HG02610 (cell line): ENCODE measurements at regions not wholly inside any gene's neighbourhood (a gene's known extent, or its start where the extent isn't known, plus 50 kb on each side); places are given as distances from the start of the nearest gene placed in this dataset.
A peak's percentile ranks its signal among the peaks of the same experiment; 100 is the strongest.

Source experiments
- ATAC-seq: cut with Tn5 transposase; IDR thresholded peaks from one replicate; pipeline ENCODE4 v1.9.1; 2021; ENCODE audit warnings: mild to moderate bottlenecking, moderate library complexity; ENCODE audit not compliant: unreplicated experiment

GRCh38 chr15:95910643-95911212 lies 419.8 kb upstream of the NR2F2 start:
- ATAC-seq, result no peak

GRCh38 chr15:95911570-95912279 lies 418.8 kb upstream of the NR2F2 start:
- ATAC-seq, result no peak

GRCh38 chr15:95912280-95912625 lies 418.2 kb upstream of the NR2F2 start:
- no peak for ATAC-seq

- ATAC-seq, result no peak
Observed at GRCh38 chr15:95912728-95913127, 417.8 kb upstream of the NR2F2 start.

GRCh38 chr15:95916568-95916967 lies 413.9 kb upstream of the NR2F2 start:
- no peak for ATAC-seq

- ATAC-seq, result no peak
Observed at GRCh38 chr15:95918525-95918924, 412.0 kb upstream of the NR2F2 start.

GRCh38 chr15:95919460-95919859 lies 411.0 kb upstream of the NR2F2 start:
- no peak for ATAC-seq

GRCh38 chr15:95921404-95921803 lies 409.1 kb upstream of the NR2F2 start:
- no peak for ATAC-seq

- no peak for ATAC-seq
Observed at GRCh38 chr15:95922431-95922830, 408.1 kb upstream of the NR2F2 start.

GRCh38 chr15:95923792-95924191 lies 406.7 kb upstream of the NR2F2 start:
- no peak for ATAC-seq

- ATAC-seq, result no peak
Observed at GRCh38 chr15:95928822-95929221, 401.7 kb upstream of the NR2F2 start.

GRCh38 chr15:95929232-95929846 lies 401.2 kb upstream of the NR2F2 start:
- ATAC-seq, result peak; percentile 79

- ATAC-seq, result no peak
Observed at GRCh38 chr15:95930659-95931375, 399.7 kb upstream of the NR2F2 start.

GRCh38 chr15:95931619-95932018 lies 398.9 kb upstream of the NR2F2 start:
- no peak for ATAC-seq

- ATAC-seq, result no peak
Observed at GRCh38 chr15:95932141-95932540, 398.4 kb upstream of the NR2F2 start.

- ATAC-seq, result no peak
Observed at GRCh38 chr15:95932676-95933075, 397.8 kb upstream of the NR2F2 start.

- ATAC-seq, result no peak
Observed at GRCh38 chr15:95935852-95936251, 394.6 kb upstream of the NR2F2 start.

GRCh38 chr15:95937128-95937528 lies 393.4 kb upstream of the NR2F2 start:
- ATAC-seq, result no peak

GRCh38 chr15:95940431-95940985 lies 390.0 kb upstream of the NR2F2 start:
- ATAC-seq, result no peak

GRCh38 chr15:95944193-95944592 lies 386.3 kb upstream of the NR2F2 start:
- ATAC-seq, result no peak

GRCh38 chr15:95944661-95945255 lies 385.7 kb upstream of the NR2F2 start:
- no peak for ATAC-seq
